ENCODE measurements at regions not wholly inside any gene's neighbourhood (a gene's known extent, or its start where the extent isn't known, plus 50 kb on each side); places are given as distances from the start of the nearest gene placed in this dataset.

DNA sequence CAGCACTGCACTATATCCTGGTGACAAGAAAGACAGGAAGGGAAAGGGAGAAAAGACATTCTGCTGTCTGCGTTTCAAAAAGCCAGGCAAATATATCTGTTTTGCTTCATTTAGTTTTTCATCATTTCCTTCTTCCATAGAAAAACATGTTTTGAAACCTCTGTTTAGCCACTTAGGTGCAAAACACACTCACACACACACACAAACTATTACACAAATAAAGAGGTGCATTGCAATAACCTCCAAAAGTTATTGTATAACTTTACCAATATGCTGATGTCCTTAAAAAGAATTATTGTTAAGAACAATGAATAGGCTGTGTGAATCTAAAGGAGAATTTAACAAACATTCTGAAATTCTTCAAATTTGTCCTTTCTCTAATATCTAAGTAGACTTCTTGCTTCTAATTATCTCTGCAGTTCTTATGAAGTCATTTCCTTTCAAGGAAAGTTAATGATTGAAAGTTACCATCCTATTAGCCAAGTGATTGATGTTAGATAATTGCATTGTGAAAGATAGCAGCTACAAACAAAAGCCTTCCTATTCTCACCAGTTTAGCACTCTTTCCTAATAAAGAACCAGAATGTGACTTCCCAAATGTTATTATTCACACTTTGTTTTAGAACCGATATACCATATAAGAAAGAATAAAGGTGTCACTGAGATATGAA lies 516.7 kb downstream of the KCNJ3 start:
- H3K4me3 ChIP-seq: no peak overlapping the region
- H3K27me3 ChIP-seq: no peaks in the 10 kb centered on the region
- H3K36me3 ChIP-seq (ENCODE audit: low read depth, missing control alignments): no peaks in the 10 kb centered on the region
- intact Hi-C loops (cut with DNase I; ENCODE audit: low total_unique reads): no loop called here
- H3K27ac ChIP-seq: no peak overlapping the region
- DNase-seq: no peak
- no peaks in the 10 kb centered on the region for H3K9me3 ChIP-seq
- H3K4me1 ChIP-seq: no peaks in the 10 kb centered on the region
- WGBS, 2 donors: 75 to 81% methylated on average over 2 of the region's 2 CpGs
- TF ChIP-seq POLR2A (IDR thresholded peaks at IDR 0.05): no peak

DNA sequence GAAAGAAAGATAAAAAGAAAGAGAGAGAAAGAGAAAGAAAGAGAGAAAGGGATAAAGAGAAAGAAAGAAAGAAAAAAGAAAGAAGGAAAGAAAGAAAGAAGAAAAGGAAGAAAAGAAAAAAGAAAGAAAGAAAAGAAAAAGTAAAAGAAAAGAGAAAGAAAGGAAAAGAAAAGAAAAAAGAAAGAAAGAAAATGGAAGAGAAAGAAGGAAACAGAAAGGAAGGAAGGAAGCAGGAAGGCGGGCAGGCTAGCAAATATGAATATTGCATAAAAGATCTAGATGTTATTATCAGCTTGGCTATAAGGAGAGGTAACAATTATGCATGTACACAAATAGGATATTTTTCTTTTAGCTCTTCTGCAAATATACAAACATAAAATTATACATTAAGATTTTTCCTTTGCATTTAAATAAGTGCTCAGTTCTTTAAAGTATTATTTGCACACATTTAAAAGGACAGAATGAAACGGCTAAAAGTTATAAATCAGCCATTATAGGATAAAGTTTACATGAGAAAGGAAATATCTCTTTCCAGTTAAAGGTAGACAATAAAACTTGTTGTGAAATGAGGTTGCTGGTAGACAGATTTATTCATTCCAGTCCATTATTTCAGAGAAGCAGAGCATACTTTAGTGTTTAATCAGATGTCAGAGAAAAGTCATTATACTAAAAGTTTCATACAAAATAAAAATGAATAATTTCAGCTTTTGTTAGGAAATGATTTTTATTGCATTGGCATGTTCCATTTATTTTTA lies 511.4 kb downstream of the KCNJ3 start:
- 58 to 59% methylated on average over 2 of the region's 2 CpGs for WGBS, 2 donors
- TF ChIP-seq, protein P1, sequence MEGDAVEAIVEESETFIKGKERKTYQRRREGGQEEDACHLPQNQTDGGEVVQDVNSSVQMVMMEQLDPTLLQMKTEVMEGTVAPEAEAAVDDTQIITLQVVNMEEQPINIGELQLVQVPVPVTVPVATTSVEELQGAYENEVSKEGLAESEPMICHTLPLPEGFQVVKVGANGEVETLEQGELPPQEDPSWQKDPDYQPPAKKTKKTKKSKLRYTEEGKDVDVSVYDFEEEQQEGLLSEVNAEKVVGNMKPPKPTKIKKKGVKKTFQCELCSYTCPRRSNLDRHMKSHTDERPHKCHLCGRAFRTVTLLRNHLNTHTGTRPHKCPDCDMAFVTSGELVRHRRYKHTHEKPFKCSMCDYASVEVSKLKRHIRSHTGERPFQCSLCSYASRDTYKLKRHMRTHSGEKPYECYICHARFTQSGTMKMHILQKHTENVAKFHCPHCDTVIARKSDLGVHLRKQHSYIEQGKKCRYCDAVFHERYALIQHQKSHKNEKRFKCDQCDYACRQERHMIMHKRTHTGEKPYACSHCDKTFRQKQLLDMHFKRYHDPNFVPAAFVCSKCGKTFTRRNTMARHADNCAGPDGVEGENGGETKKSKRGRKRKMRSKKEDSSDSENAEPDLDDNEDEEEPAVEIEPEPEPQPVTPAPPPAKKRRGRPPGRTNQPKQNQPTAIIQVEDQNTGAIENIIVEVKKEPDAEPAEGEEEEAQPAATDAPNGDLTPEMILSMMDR (IDR thresholded peaks at IDR 0.05): no peak
- TF ChIP-seq POLR2A (IDR thresholded peaks at IDR 0.05): no peak

DNA sequence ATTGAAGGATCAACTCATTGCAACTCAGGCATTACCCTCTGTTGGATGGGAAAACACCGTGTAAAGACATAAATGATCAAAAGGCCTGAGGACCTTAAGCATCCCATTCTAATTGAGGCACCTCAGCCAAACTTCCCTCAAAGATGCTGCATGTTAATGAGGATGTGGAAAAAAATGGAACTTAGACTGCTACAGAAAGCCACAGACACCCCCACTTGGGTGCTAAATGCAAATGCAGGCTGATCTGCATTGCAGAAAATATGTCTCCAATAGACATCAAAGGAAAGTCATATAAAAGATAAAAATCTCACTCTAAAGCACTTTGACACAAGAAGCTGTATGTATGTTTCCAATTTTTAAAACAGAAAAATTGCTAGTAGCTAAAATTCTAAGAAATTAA lies 504.7 kb downstream of the KCNJ3 start:
- Histone ChIP-seq H3K4me3 (no peak overlapping the region), H3K4me1 (no peaks in the 10 kb centered on the region), H3K27ac (no peak overlapping the region), H3K9me3 (no peaks in the 10 kb centered on the region), H3K27me3 (no peaks in the 10 kb centered on the region), H3K36me3 (ENCODE audit: low read depth, missing control alignments) (no peaks in the 10 kb centered on the region)
- intact Hi-C loops (cut with DNase I; ENCODE audit: low total_unique reads): no loop called here
- TF ChIP-seq POLR2A (IDR thresholded peaks at IDR 0.05): no peak
- TF ChIP-seq, protein P1 (IDR thresholded peaks at IDR 0.05): no peak
- 71 to 77% methylated on average over 1 of the region's 1 CpG for WGBS, 2 donors
- no peak for DNase-seq

More for the DNA sequence above, 511.4 kb downstream of the KCNJ3 start:
- H3K4me1 ChIP-seq: no peaks in the 10 kb centered on the region
- no peaks in the 10 kb centered on the region for H3K27me3 ChIP-seq
- DNase-seq: no peak
- no peaks in the 10 kb centered on the region for H3K9me3 ChIP-seq
- H3K27ac ChIP-seq: no peak overlapping the region
- intact Hi-C loops (cut with DNase I; ENCODE audit: low total_unique reads): no loop called here
- H3K4me3 ChIP-seq: no peak overlapping the region
- H3K36me3 ChIP-seq (ENCODE audit: low read depth, missing control alignments): no peaks in the 10 kb centered on the region

DNA sequence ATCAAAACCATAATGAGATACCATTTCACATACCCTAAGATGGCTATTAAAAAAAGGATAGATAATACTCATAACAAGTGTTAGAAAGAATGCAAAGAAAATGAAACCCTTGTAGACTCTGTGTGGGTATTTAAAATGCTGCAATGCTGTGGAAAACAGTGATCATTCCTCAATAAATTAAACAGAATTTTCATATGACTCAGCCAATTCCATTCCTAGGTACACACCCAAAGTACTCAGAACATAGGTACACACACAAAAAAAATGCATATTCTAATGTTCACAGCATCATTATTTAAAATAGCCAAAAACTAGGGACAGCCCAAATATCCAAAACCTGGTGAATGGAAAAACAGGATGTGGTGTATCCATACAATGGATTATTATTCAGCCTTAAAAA lies 502.3 kb downstream of the KCNJ3 start:
- TF ChIP-seq, protein P1 (IDR thresholded peaks at IDR 0.05): no peak
- no peak for TF ChIP-seq POLR2A (IDR thresholded peaks at IDR 0.05)

DNA sequence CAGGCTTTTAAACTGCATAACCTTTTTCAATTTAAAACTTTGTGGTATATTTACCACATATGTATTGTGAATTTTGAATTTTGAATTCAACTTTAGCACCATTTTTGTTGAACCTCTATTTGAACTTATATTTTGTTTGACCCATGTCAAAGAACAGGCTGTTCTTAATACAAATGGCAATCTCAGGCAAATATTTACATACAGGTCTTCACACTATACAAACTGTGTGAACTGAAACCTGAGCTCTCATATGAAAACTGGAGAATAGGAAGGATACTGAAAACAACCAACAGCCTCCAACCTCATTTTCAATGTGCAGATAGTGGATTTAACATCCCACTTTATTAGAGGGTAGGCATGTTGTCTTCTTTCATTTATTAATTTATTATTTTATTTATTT lies 491.8 kb downstream of the KCNJ3 start:
- Histone ChIP-seq H3K4me3 (no peak overlapping the region), H3K4me1 (no peaks in the 10 kb centered on the region), H3K36me3 (ENCODE audit: low read depth, missing control alignments) (no peaks in the 10 kb centered on the region), H3K9me3 (no peaks in the 10 kb centered on the region), H3K27ac (no peak overlapping the region), H3K27me3 (no peaks in the 10 kb centered on the region)
- no peak for TF ChIP-seq POLR2A (IDR thresholded peaks at IDR 0.05)
- TF ChIP-seq, protein P1 (IDR thresholded peaks at IDR 0.05): no peak
- DNase-seq: no peak
- intact Hi-C loops (cut with DNase I; ENCODE audit: low total_unique reads): no loop called here

More for the DNA sequence above, 502.3 kb downstream of the KCNJ3 start:
- no peaks in the 10 kb centered on the region for H3K27me3 ChIP-seq
- H3K27ac ChIP-seq: no peak overlapping the region
- no peaks in the 10 kb centered on the region for H3K36me3 ChIP-seq (ENCODE audit: low read depth, missing control alignments)
- intact Hi-C loops (cut with DNase I; ENCODE audit: low total_unique reads): no loop called here
- no peak overlapping the region for H3K4me3 ChIP-seq
- no peaks in the 10 kb centered on the region for H3K4me1 ChIP-seq
- no peak for DNase-seq
- no peaks in the 10 kb centered on the region for H3K9me3 ChIP-seq

Measured in testis (tissue), 2 donors.